ENCODE measurements at regions not wholly inside any gene's neighbourhood (a gene's known extent, or its start where the extent isn't known, plus 50 kb on each side); places are given as distances from the start of the nearest gene placed in this dataset.

- no peak for DNase-seq (ENCODE audit: low read depth in 1 of 2, low spot score in 1 of 2)
These were observed 72.3 kb downstream of the LINC00237 start for GRCh38 chr20:21033817-21034216.

DNA sequence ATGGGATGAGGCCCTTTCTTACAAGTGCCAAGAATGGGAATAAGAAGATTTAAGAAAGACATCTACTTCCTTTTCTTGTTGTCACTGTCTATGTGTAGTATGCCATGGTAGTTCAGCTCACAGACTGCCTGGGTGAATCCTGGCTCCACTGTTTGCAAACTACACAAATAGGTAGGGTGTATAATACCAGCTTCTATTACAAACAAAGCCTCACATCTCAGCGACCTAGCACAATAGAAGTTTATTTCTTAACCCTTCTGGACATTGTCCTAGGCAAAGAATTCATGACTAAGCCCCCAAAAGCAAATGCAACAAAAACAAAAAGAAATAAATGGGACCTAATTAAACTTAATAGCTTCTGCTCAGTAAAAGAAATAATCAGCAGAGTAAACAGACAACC is 74.5 kb downstream of the LINC00237 start:
- DNase-seq (ENCODE audit: low read depth in 1 of 2, low spot score in 1 of 2) = no peak

GRCh38 chr20:21029341-21029740 is 76.8 kb downstream of the LINC00237 start:
- DNase-seq (ENCODE audit: low read depth in 1 of 2, low spot score in 1 of 2) = no peak

DNA sequence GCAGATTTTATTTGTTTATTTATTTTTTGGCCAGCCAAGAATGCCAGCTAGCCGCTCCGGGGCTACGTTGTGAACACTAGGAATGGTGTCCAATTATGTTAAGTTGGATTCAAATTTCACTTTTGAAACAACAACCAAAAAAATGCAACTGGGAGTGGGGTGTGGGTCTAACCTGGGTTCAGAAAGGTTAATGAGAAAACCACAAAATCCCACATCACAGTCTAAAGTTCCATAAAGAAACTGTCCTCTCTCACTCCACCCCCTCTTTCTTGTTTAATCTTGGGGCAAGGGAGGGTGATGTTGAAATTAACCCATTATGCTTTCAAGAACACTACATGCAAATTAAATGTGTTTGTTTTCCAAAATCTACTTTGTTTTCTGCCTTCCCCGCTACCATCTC is 77.2 kb downstream of the LINC00237 start:
- DNase-seq (ENCODE audit: low read depth in 1 of 2, low spot score in 1 of 2) = no peak

GRCh38 chr20:21028436-21028835 is 77.7 kb downstream of the LINC00237 start:
- DNase-seq (ENCODE audit: low read depth in 1 of 2, low spot score in 1 of 2) = no peak

- DNase-seq (ENCODE audit: low read depth in 1 of 2, low spot score in 1 of 2) = no peak
These were observed 78.6 kb downstream of the LINC00237 start for GRCh38 chr20:21027569-21027968.

GRCh38 chr20:21026951-21027350 is 79.2 kb downstream of the LINC00237 start:
- no peak for DNase-seq (ENCODE audit: low read depth in 1 of 2, low spot score in 1 of 2)

DNA sequence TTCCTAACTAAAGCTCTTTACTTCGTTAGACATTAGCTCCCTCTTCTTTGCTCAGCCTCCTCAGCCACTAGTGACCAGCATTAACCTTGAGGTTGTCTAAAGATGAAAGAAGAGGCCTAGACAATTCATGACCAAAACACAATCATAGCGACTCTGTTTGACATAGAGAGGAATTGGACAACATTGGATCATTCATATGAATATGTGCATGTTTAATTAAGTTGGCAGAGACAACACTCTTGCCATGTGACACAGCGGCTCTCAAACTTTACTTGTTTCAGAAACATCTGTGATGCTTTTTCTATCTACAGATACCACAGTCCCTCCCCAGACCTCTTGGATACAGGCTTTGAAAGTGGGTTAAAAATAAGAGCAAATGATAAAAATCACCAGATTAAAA is 81.7 kb downstream of the LINC00237 start:
- DNase-seq (ENCODE audit: low read depth in 1 of 2, low spot score in 1 of 2) = no peak

DNA sequence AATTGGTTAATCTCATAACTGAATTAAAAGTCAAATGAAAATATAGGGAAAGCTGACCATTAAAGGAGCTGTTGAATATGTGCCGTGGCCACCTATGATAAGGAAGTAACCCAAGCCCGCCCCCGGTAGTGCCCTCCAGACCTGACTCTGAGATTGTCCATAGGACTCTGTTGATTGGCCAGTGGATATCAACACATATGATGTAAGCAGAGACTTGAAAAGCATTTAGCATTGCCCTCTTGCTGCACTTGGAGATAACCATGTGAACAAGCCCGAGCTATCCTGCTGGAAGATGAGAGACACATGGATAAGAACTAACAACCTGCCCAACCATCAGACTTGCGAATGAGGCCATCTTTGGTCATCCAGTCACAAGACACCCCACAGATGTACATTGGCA is 83.2 kb downstream of the LINC00237 start:
- no peak for DNase-seq (ENCODE audit: low read depth in 1 of 2, low spot score in 1 of 2)

- no peak for DNase-seq (ENCODE audit: low read depth in 1 of 2, low spot score in 1 of 2)
These were observed 84.7 kb downstream of the LINC00237 start for GRCh38 chr20:21021472-21021790.

GRCh38 chr20:21020659-21021471 is 85.3 kb downstream of the LINC00237 start:
- no peak for DNase-seq (ENCODE audit: low read depth in 1 of 2, low spot score in 1 of 2)

DNA sequence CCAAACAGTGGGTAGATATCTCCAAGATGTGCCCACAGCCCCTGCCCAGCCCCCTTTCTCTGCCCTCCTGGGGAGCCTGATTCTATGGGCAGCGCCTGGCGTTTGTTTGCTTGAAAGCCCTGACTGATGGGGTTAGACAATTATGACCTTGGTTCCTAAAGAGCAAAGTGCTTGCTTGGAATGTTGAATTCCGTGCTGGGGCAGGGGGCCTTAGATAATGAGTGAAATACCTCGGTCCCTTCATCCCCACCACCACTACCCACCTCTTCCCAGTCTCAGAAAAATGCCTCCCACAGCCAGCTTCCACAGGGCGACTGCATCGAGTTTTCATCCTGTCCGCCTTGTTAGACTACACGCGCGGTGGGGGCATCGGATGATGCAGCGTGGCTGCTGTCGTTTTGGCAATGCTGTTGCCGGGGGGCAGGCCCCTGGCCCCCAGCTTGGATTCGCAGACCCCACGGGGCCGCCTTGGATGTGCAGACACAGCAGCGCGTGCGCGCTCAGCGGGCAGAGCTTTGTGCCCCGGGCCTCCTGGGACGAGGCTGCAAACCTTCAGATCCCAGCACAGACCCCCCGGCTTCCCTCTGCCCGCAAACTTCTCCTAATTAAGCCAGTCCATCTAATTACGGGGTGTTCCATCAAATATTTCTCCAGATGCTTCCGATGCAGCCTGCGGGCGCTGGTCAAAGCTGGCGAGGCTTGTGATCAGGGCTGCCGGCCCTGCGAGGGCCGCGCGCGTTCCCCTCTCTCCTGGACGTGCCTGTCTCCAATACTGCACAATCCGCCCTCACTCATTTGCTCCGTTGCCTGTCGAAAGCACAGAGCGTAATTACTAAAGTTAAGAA is 86.1 kb downstream of the LINC00237 start:
- no peak for DNase-seq (ENCODE audit: low read depth in 1 of 2, low spot score in 1 of 2)

DNA sequence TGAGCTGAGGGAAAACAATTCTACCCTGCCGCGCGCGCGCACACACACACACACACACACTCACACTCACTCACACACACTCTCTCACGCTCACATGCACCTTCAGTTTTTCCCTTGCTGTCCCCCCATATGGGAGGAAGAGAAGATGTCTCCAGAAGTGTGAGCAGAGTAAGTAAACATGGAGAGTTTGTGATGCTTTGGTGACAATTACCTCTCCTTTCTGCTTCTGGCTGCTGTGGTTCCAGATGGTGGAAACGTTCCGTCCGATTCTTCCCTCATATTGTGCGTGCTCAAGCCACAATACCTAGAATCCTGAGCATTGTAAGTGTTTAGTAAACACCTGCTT is 86.7 kb downstream of the LINC00237 start:
- DNase-seq (ENCODE audit: low read depth in 1 of 2, low spot score in 1 of 2) = no peak

DNA sequence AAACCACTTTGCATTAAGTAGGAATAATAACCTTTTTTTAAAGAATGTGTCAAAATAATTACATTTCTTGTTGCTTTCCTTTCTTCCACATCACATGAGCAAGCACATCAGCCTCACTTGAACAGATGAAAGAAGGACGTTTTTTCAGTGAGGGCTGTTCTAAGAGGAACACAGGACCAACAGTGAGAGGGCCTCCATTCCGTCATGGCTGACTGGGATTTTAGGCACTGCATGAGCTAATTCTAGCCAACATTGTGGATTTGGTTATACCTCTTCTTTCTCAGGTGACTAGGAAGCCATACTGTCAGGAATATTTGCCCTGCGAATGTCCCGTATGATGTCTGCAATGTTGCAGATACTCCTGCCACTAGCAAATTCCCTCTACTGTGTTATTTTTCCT is 87.6 kb downstream of the LINC00237 start:
- DNase-seq (ENCODE audit: low read depth in 1 of 2, low spot score in 1 of 2) = no peak

GRCh38 chr20:21017528-21018085 is 88.6 kb downstream of the LINC00237 start:
- DNase-seq (ENCODE audit: low read depth in 1 of 2, low spot score in 1 of 2) = no peak

GRCh38 chr20:21016751-21017150 is 89.4 kb downstream of the LINC00237 start:
- DNase-seq (ENCODE audit: low read depth in 1 of 2, low spot score in 1 of 2) = no peak

DNA sequence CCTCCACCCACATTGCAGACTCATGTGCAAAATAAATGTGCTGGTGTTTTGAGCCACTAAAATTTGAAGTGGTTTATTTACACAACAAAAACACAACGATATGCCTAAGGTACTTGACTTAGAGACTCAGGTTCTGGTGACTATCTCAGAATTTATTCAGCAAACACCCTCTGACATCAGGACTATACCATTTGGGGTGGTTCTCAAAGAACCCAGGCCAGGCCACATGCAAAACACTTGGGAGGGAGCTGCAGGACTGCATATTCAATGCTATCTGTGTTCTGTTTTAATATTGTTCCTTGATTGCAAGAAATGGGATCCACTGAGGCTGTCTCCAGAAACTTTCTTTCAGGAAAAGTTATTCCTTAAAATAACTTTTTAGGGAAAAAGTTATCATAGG is 91.6 kb downstream of the LINC00237 start:
- no peak for DNase-seq (ENCODE audit: low read depth in 1 of 2, low spot score in 1 of 2)

GRCh38 chr20:21008951-21009350 is 97.2 kb downstream of the LINC00237 start:
- DNase-seq (ENCODE audit: low read depth in 1 of 2, low spot score in 1 of 2) = no peak

- no peak for DNase-seq (ENCODE audit: low read depth in 1 of 2, low spot score in 1 of 2)
These were observed 99.5 kb downstream of the LINC00237 start for GRCh38 chr20:21006611-21007010.

DNA sequence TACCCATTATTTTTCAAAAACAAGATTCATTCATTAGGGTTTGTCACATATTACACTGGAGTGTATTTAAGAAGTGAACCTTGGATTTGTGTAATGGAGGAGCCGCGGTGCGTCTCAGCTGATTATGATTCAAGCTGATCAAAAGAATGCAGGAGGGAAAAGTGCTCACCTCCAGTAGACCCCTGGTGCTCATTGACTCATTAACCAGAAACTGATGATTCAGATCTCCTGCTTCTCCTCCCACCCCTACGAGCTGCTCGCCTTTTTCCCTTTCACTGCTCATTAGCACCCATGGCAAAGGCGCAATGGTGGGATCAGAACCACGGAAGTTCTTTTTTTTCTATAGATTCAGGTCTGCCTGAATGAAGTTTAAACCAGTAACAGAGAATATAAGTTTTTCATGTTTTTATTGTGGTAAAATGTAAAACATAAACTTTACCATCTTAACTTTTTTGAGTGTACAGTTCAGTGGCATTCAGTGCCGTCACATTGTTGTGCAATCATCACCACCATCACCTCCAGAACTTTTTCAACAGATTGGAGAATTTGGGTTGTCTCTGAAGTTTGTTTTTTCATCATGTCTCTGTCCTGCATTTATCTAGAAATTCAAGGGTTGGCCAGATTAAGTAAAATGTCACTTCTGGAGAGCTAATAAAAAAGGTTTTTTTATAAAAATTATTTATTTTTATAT is 101.6 kb downstream of the LINC00237 start:
- no peak for DNase-seq (ENCODE audit: low read depth in 1 of 2, low spot score in 1 of 2)

DNA sequence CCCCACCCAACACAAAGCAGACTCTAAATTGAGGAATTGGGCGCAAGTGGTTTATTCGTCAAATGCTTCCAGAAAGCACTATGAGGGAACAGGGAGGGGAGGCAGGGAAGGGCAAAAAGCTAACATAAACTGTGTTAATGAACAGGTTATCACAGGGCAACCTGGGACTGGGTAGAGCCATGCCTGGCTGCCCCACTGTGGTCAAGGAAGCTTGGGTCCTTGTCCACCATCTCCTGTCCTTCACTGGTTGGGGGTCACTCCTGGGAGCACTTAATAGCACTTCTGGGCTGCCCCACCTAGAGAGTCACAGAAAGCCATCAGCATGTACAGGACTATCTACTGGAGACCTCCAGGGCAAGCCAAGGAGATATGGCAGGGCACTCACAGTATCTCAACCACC is 102.3 kb downstream of the LINC00237 start:
- DNase-seq (ENCODE audit: low read depth in 1 of 2, low spot score in 1 of 2) = no peak

GRCh38 chr20:21002486-21002885 is 103.7 kb downstream of the LINC00237 start:
- no peak for DNase-seq (ENCODE audit: low read depth in 1 of 2, low spot score in 1 of 2)
